HepG2 (cell line): ENCODE measurements at regions not wholly inside any gene's neighbourhood (a gene's known extent, or its start where the extent isn't known, plus 50 kb on each side); places are given as distances from the start of the nearest gene placed in this dataset.

Experiments
- ATAC-seq: fragments of 200-7000 bp; cut with Tn5 transposase; 3 replicates; pipeline ENCODE4 v1.9.1; 2020; ENCODE audit warnings: mild to moderate bottlenecking, moderate library complexity
- BruUV-seq: library from RNA; stranded (reverse); fragments of 400-500 nt; replicated peaks from 2 replicates; lab custom pipeline; 2021; lab: Mats Ljungman, UMichigan
- CTCF ChIA-PET: fragments of 300-600 bp; formaldehyde crosslinking; extraction: SDS; loops from one replicate; lab custom pipeline; 2021; ENCODE audit warnings: low total read pairs, inconsistent platforms, low intra/inter-chr PET ratio; lab: Yijun Ruan, JAX
- POLR2A ChIA-PET: fragments of 350-600 bp; sonication (Branson Sonifier 250); formaldehyde crosslinking; loops from one replicate; lab custom pipeline; 2020; ENCODE audit warnings: antibody characterized with exemption, inconsistent platforms; lab: Yijun Ruan, JAX
- DNase-seq: peaks from one replicate; pipeline ENCODE4 v3.0.0-alpha.2; 2015; ENCODE audit warnings: low spot score
- FAIRE-seq: peaks from 3 replicates; lab custom pipeline; 2011; peaks lifted over from hg19 to GRCh38; lab: Jason Lieb, UNC
- H2AFZ ChIP-seq: one replicate; pipeline ENCODE4 v1.6.1; 2011; ENCODE audit warnings: low read length, inconsistent platforms
- H3K27ac ChIP-seq: fragments of 300-600 bp; 3 replicates; pipeline ENCODE4 v1.8.0; 2011; ENCODE audit warnings: mixed run types, mild to moderate bottlenecking, mixed read lengths, low read length, inconsistent platforms; ENCODE audit not compliant: insufficient read depth; ENCODE audit errors: extremely low read length
- H3K27me3 ChIP-seq, 2 experiments: fragments of 200-600 bp in 1 of 2; 2 replicates in 1 of 2; 3 replicates in 1 of 2; pipeline versions ENCODE4 v1.6.0 to v1.8.0; 2011; ENCODE audit warnings: low read length in 2 of 2, mild to moderate bottlenecking in 2 of 2, moderate library complexity in 2 of 2, inconsistent platforms in 1 of 2; ENCODE audit not compliant: insufficient read depth in 2 of 2, control insufficient read depth in 1 of 2
- H3K36me3 ChIP-seq, 2 experiments: fragments of 200-600 bp in 1 of 2; replicated peaks in 1 of 2; 2 replicates in 1 of 2; 3 replicates in 1 of 2; pipeline versions ENCODE4 v1.5.1 to v1.8.0; 2011; ENCODE audit warnings: low read length in 2 of 2, inconsistent platforms in 1 of 2; ENCODE audit not compliant: insufficient read depth in 2 of 2, control insufficient read depth in 1 of 2
- H3K4me1 ChIP-seq: 2 replicates; pipeline ENCODE4 v1.5.1; 2012; ENCODE audit warnings: low read length, inconsistent platforms; ENCODE audit not compliant: insufficient read depth
- H3K4me2 ChIP-seq: 2 replicates; pipeline ENCODE4 v1.6.0; 2011; ENCODE audit warnings: low read depth, low read length, inconsistent platforms
- H3K4me3 ChIP-seq, 3 experiments: fragments of 200-600 bp in 1 of 3; sonication (generic), shearing (Covaris generic) in 1 of 3; replicated peaks in 1 of 3; 2 replicates each; pipeline ENCODE4 v1.5.1; 2011 to 2016; ENCODE audit warnings: low read length in 3 of 3, inconsistent platforms in 2 of 3, low read depth in 2 of 3, mild to moderate bottlenecking in 2 of 3, control low read depth in 1 of 3, mixed read lengths in 1 of 3; ENCODE audit not compliant: insufficient read depth in 1 of 3
- H3K79me2 ChIP-seq: one replicate; pipeline ENCODE4 v1.6.1; 2011; ENCODE audit warnings: low read length, inconsistent platforms; ENCODE audit not compliant: insufficient read depth
- H3K9ac ChIP-seq: 2 replicates; pipeline ENCODE4 v1.6.0; 2011; ENCODE audit warnings: mild to moderate bottlenecking, low read depth, low read length, inconsistent platforms; ENCODE audit not compliant: insufficient read depth
- H3K9me3 ChIP-seq: 2 replicates; pipeline ENCODE4 v1.5.1; 2012; ENCODE audit warnings: mild to moderate bottlenecking, low read length
- H4K20me1 ChIP-seq: 2 replicates; pipeline ENCODE4 v1.6.0; 2011; ENCODE audit warnings: inconsistent platforms, mild to moderate bottlenecking, low read length, moderate library complexity; ENCODE audit not compliant: insufficient read depth
- ATF7 ChIP-seq, 2 experiments: fragments of 450-650 bp in 1 of 2; sonication (generic) in 1 of 2; formaldehyde crosslinking in 1 of 2; IDR thresholded peaks; 2 replicates each; pipeline versions ENCODE4 v1.4.0 to v1.6.1; 2016 to 2020; ENCODE audit warnings: antibody characterized with exemption in 1 of 2, mild to moderate bottlenecking in 1 of 2, missing genetic modification reagents in 1 of 2
- GPN1 ChIP-seq: sonication (generic); formaldehyde crosslinking; IDR thresholded peaks from 2 replicates; pipeline ENCODE4 v1.5.1; 2020; ENCODE audit warnings: missing genetic modification reagents, borderline replicate concordance
- MAFK ChIP-seq, 2 experiments: IDR thresholded peaks in 1 of 2; conservative IDR thresholded peaks in 1 of 2; 2 replicates each; pipeline ENCODE4 v1.6.1; 2011; ENCODE audit warnings: improper control_type of control experiment in 2 of 2, low read length in 2 of 2
- MATR3 ChIP-seq: sonication (generic); formaldehyde crosslinking; IDR thresholded peaks from 2 replicates; pipeline ENCODE4 v1.4.0; 2020; ENCODE audit warnings: missing genetic modification reagents
- MIER2 ChIP-seq: IDR thresholded peaks from 2 replicates; pipeline ENCODE4 v1.6.1; 2016; ENCODE audit warnings: missing biosample characterization, missing genetic modification reagents
- SALL2 ChIP-seq: sonication (generic); formaldehyde crosslinking; IDR thresholded peaks from 2 replicates; pipeline ENCODE4 v1.8.1; 2023; ENCODE audit warnings: mild to moderate bottlenecking, missing genetic modification reagents, inconsistent platforms
- ZBTB1 ChIP-seq: sonication (generic); formaldehyde crosslinking; IDR thresholded peaks from 2 replicates; pipeline ENCODE4 v1.4.0; 2020; ENCODE audit warnings: missing genetic modification reagents, borderline replicate concordance
- ZNF207 ChIP-seq: fragments of 450-650 bp; IDR thresholded peaks from 2 replicates; pipeline ENCODE4 v1.6.1; 2016; ENCODE audit warnings: antibody characterized with exemption, borderline replicate concordance
- ZNF264 ChIP-seq: sonication (generic); formaldehyde crosslinking; IDR thresholded peaks from 2 replicates; pipeline ENCODE4 v1.4.0; 2020; ENCODE audit warnings: missing genetic modification reagents
- ZNF33B ChIP-seq: sonication (generic); formaldehyde crosslinking; IDR thresholded peaks from 2 replicates; pipeline ENCODE4 v1.5.1; 2020; ENCODE audit warnings: mild to moderate bottlenecking, missing genetic modification reagents
- WGBS: methylation state at CpG from one replicate; pipeline ENCODE4 v1.1.6; 2017; ENCODE audit warnings: low lambda C conversion rate; 5-methylcytosine and 5-hydroxymethylcytosine counted together
- in situ Hi-C: cut with HindIII; loops from 2 replicates; pipeline ENCODE4 v1.10.0; 2017; ENCODE audit warnings: low pct_unique_long_range_greater_than_20kb; ENCODE audit not compliant: extremely low pct_ligation_motif_present
- intact Hi-C: fragments of 100-400 bp; cut with micrococcal nuclease; formaldehyde crosslinking; loops from one replicate; pipeline ENCODE4 v1.10.0; 2022; ENCODE audit not compliant: unreplicated experiment
- TF ChIP-seq, protein P1 (sequence below): sonication (generic); formaldehyde crosslinking; IDR thresholded peaks from 2 replicates; pipeline ENCODE4 v1.4.0; 2020; ENCODE audit warnings: mild to moderate bottlenecking, missing genetic modification reagents
- TF ChIP-seq, protein P2 (sequence below): sonication (generic); formaldehyde crosslinking; IDR thresholded peaks from 2 replicates; pipeline ENCODE4 v1.8.1; 2023; ENCODE audit warnings: mild to moderate bottlenecking, missing genetic modification reagents
- TF ChIP-seq, protein P3 (sequence below): sonication (generic); formaldehyde crosslinking; IDR thresholded peaks from 2 replicates; pipeline ENCODE4 v1.4.0; 2020; ENCODE audit warnings: mild to moderate bottlenecking, missing genetic modification reagents

DNA sequence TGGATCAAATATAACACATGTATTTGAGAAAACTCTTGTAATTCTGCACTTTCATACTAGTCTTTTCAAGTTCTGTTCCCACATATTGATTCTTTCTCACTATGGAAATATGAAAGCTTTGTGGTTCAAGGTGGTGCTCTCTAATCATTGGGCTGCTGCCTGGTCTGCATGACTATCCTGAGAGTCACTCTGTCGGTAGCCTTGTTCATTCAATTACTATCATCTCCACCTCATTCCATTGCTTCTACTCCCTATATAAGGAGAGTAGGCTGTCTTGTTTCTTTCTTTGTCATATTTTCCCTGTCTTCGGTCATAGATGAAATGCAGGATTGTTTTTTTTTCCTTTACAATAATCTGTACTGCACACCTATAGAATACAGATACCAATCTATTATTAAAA lies 341.4 kb upstream of the ACTBL2 start:
- WGBS: 52% methylated on average over 2 of the region's 2 CpGs
- Histone ChIP-seq H3K9ac (no peak overlapping the region), H2AFZ (no peak overlapping the region), H3K9me3 (no peaks in the 10 kb centered on the region), H3K36me3 (no peaks in the 10 kb centered on the region), H3K27ac (no peak overlapping the region), H3K4me3 (no peak overlapping the region), H4K20me1 (no peaks in the 10 kb centered on the region), H3K79me2 (no peaks in the 10 kb centered on the region), H3K4me1 (no peaks in the 10 kb centered on the region), H3K4me2 (no peak overlapping the region), H3K27me3 (no peaks in the 10 kb centered on the region)
- FAIRE-seq (no peak), DNase-seq (no peak), ATAC-seq (no peak)
- CTCF ChIA-PET: no interaction called here
- in situ Hi-C loops (no loop called here), intact Hi-C loops (no loop called here)
- no TSS peak for BruUV-seq
- POLR2A ChIA-PET: no interaction called here
- TF ChIP-seq ZNF33B (CRISPR knock-in tag): no peak
- no peak for TF ChIP-seq MAFK (conservative IDR thresholded peaks at IDR 0.05 in 1 of 2, IDR thresholded peaks at IDR 0.05 in 1 of 2; ENCODE audit: low read length in 2 of 2)
- no peak for TF ChIP-seq ZBTB1 (CRISPR knock-in tag)
- TF ChIP-seq ZNF264 (CRISPR knock-in tag): no peak
- no peak for TF ChIP-seq GPN1 (CRISPR knock-in tag)
- no peak for TF ChIP-seq MIER2 (CRISPR knock-in tag)
- no peak for TF ChIP-seq MATR3 (CRISPR knock-in tag)
- no peak for TF ChIP-seq ATF7 (IDR thresholded peaks at IDR 0.05)
- no peak for TF ChIP-seq ATF7 (CRISPR knock-in tag; IDR thresholded peaks at IDR 0.05)
- no peak for TF ChIP-seq SALL2 (CRISPR knock-in tag)
- TF ChIP-seq, all 625 proteins: peak for 0

DNA sequence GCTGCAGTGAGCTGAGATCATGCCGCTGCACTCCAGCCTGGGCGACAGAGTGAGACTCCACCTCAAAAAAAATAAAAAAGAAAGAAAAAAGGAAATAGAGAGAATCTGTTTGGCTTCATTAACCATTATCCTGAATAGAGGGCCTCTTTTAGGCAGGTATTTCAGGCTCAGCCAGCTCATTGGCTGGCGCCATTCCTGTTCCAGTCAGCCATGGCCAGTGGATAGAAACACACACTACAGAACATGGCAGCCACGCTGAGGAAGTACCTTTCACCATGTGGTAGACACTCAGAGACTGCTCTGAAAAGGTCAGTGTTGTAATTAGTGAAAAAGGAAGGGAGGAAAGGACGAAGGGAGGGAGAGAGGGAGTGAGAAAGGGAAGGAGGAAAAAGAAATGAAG lies 340.0 kb upstream of the ACTBL2 start:
- H3K9ac ChIP-seq: no peak overlapping the region
- H3K79me2 ChIP-seq: no peaks in the 10 kb centered on the region
- intact Hi-C loops (no loop called here), in situ Hi-C loops (no loop called here)
- H3K27ac ChIP-seq: no peak overlapping the region
- H3K9me3 ChIP-seq: no peaks in the 10 kb centered on the region
- DNase-seq: no peak
- no peak overlapping the region for H2AFZ ChIP-seq
- BruUV-seq: no TSS peak
- no peaks in the 10 kb centered on the region for H3K27me3 ChIP-seq
- no peak overlapping the region for H3K4me2 ChIP-seq
- WGBS: 39% methylated on average over 5 of the region's 5 CpGs
- ChIA-PET POLR2A (no interaction called here), CTCF (no interaction called here)
- ATAC-seq: no peak
- no peak overlapping the region for H3K4me3 ChIP-seq
- FAIRE-seq: no peak
- H4K20me1 ChIP-seq: no peaks in the 10 kb centered on the region
- H3K4me1 ChIP-seq: no peaks in the 10 kb centered on the region
- no peaks in the 10 kb centered on the region for H3K36me3 ChIP-seq
- TF ChIP-seq, protein P1, sequence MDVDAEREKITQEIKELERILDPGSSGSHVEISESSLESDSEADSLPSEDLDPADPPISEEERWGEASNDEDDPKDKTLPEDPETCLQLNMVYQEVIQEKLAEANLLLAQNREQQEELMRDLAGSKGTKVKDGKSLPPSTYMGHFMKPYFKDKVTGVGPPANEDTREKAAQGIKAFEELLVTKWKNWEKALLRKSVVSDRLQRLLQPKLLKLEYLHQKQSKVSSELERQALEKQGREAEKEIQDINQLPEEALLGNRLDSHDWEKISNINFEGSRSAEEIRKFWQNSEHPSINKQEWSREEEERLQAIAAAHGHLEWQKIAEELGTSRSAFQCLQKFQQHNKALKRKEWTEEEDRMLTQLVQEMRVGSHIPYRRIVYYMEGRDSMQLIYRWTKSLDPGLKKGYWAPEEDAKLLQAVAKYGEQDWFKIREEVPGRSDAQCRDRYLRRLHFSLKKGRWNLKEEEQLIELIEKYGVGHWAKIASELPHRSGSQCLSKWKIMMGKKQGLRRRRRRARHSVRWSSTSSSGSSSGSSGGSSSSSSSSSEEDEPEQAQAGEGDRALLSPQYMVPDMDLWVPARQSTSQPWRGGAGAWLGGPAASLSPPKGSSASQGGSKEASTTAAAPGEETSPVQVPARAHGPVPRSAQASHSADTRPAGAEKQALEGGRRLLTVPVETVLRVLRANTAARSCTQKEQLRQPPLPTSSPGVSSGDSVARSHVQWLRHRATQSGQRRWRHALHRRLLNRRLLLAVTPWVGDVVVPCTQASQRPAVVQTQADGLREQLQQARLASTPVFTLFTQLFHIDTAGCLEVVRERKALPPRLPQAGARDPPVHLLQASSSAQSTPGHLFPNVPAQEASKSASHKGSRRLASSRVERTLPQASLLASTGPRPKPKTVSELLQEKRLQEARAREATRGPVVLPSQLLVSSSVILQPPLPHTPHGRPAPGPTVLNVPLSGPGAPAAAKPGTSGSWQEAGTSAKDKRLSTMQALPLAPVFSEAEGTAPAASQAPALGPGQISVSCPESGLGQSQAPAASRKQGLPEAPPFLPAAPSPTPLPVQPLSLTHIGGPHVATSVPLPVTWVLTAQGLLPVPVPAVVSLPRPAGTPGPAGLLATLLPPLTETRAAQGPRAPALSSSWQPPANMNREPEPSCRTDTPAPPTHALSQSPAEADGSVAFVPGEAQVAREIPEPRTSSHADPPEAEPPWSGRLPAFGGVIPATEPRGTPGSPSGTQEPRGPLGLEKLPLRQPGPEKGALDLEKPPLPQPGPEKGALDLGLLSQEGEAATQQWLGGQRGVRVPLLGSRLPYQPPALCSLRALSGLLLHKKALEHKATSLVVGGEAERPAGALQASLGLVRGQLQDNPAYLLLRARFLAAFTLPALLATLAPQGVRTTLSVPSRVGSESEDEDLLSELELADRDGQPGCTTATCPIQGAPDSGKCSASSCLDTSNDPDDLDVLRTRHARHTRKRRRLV (CRISPR knock-in tag): no peak
- TF ChIP-seq, protein P2, sequence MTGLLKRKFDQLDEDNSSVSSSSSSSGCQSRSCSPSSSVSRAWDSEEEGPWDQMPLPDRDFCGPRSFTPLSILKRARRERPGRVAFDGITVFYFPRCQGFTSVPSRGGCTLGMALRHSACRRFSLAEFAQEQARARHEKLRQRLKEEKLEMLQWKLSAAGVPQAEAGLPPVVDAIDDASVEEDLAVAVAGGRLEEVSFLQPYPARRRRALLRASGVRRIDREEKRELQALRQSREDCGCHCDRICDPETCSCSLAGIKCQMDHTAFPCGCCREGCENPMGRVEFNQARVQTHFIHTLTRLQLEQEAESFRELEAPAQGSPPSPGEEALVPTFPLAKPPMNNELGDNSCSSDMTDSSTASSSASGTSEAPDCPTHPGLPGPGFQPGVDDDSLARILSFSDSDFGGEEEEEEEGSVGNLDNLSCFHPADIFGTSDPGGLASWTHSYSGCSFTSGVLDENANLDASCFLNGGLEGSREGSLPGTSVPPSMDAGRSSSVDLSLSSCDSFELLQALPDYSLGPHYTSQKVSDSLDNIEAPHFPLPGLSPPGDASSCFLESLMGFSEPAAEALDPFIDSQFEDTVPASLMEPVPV (CRISPR knock-in tag): no peak
- no peak for TF ChIP-seq ZNF207
- TF ChIP-seq, protein P3, sequence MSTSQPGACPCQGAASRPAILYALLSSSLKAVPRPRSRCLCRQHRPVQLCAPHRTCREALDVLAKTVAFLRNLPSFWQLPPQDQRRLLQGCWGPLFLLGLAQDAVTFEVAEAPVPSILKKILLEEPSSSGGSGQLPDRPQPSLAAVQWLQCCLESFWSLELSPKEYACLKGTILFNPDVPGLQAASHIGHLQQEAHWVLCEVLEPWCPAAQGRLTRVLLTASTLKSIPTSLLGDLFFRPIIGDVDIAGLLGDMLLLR (CRISPR knock-in tag): no peak
